HCT116 (cell line): ENCODE measurements at regions not wholly inside any gene's neighbourhood (a gene's known extent, or its start where the extent isn't known, plus 50 kb on each side); places are given as distances from the start of the nearest gene placed in this dataset.
A peak's percentile ranks its signal among the peaks of the same experiment; 100 is the strongest.

Experiments used
- CBX3 ChIP-seq: IDR thresholded peaks from 2 replicates; pipeline ENCODE4 v1.6.1; 2012; ENCODE audit warnings: low read depth
- CEBPB ChIP-seq: IDR thresholded peaks from 2 replicates; pipeline ENCODE4 v1.6.1; 2012; ENCODE audit warnings: low read depth
- EZH2 ChIP-seq: fragments of 200-600 bp; sonication (generic); IDR thresholded peaks from 2 replicates; pipeline ENCODE4 v1.6.1; 2017; ENCODE audit warnings: antibody characterized with exemption, mixed run types
- EZH2phosphoT487 ChIP-seq: fragments of 200-600 bp; IDR thresholded peaks from 2 replicates; pipeline ENCODE4 v1.6.1; 2018; ENCODE audit warnings: antibody characterized with exemption, borderline replicate concordance
- JUND ChIP-seq: IDR thresholded peaks from 2 replicates; pipeline ENCODE4 v1.6.1; 2012
- POLR2A ChIP-seq: IDR thresholded peaks from 2 replicates; pipeline ENCODE4 v1.7.0; 2011; ENCODE audit warnings: borderline replicate concordance; ENCODE audit not compliant: insufficient read depth, insufficient read length; ENCODE audit errors: extremely low read depth
- RAD21 ChIP-seq: IDR thresholded peaks from 2 replicates; pipeline ENCODE4 v1.6.1; 2012; ENCODE audit warnings: low read depth, mild to moderate bottlenecking
- REST ChIP-seq: IDR thresholded peaks from 2 replicates; pipeline ENCODE4 v1.6.1; 2012; ENCODE audit warnings: low read depth
- SIN3A ChIP-seq: IDR thresholded peaks from 2 replicates; pipeline ENCODE4 v1.6.1; 2012; ENCODE audit warnings: low read depth
- YY1 ChIP-seq: IDR thresholded peaks from 2 replicates; pipeline ENCODE4 v1.6.1; 2011; ENCODE audit warnings: low read length, low read depth, moderate library complexity, mild to moderate bottlenecking; ENCODE audit not compliant: insufficient replicate concordance; ENCODE audit errors: extremely low read depth
- TF ChIP-seq, protein P1 (sequence below), 3 experiments: fragments of 200-600 bp in 1 of 3; sonication (generic) in 1 of 3; IDR thresholded peaks in 2 of 3; conservative IDR thresholded peaks in 1 of 3; 2 replicates each; pipeline ENCODE4 v1.5.1; 2012 to 2017; ENCODE audit warnings: low read depth in 2 of 3, low read length in 2 of 3, antibody characterized with exemption in 1 of 3, borderline replicate concordance in 1 of 3, control low read depth in 1 of 3, mild to moderate bottlenecking in 1 of 3, mixed read lengths in 1 of 3, mixed run types in 1 of 3, moderate library complexity in 1 of 3; ENCODE audit not compliant: insufficient read depth in 1 of 3

DNA sequence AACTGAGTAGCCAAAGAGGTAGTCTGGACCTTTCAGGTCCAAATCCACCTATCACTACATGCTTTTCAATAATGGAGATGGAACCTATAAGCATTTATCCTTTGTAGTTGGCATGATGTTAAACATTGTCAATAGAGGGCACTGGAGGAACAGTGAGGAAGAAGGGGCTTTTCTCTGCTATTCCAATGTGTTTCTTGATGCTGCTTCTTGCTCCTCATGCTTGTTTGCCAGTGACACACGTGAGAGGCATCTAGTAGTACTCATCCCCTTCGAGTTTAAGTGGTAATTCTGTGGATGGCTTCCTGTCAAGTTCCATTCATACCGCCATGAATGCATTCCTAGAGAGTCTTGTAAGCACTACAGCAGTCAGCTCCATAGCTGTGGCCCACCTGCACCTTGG lies 84.0 kb downstream of the NAA11 start:
- peak; percentile 44 for TF ChIP-seq RAD21
- no peak for TF ChIP-seq CBX3
- TF ChIP-seq, protein P1, sequence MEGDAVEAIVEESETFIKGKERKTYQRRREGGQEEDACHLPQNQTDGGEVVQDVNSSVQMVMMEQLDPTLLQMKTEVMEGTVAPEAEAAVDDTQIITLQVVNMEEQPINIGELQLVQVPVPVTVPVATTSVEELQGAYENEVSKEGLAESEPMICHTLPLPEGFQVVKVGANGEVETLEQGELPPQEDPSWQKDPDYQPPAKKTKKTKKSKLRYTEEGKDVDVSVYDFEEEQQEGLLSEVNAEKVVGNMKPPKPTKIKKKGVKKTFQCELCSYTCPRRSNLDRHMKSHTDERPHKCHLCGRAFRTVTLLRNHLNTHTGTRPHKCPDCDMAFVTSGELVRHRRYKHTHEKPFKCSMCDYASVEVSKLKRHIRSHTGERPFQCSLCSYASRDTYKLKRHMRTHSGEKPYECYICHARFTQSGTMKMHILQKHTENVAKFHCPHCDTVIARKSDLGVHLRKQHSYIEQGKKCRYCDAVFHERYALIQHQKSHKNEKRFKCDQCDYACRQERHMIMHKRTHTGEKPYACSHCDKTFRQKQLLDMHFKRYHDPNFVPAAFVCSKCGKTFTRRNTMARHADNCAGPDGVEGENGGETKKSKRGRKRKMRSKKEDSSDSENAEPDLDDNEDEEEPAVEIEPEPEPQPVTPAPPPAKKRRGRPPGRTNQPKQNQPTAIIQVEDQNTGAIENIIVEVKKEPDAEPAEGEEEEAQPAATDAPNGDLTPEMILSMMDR (IDR thresholded peaks at IDR 0.05 in 2 of 3, conservative IDR thresholded peaks at IDR 0.05 in 1 of 3; ENCODE audit: borderline replicate concordance in 1 of 3, insufficient read depth in 1 of 3, low read depth in 2 of 3, low read length in 2 of 3) = peak in 1 of 3 experiments; percentile 29; a peak in 1 of 6 replicates
- TF ChIP-seq CEBPB = no peak
- no peak for TF ChIP-seq REST
- TF ChIP-seq SIN3A = no peak
- no peak for TF ChIP-seq EZH2phosphoT487
- TF ChIP-seq YY1 = no peak
- no peak for TF ChIP-seq JUND
- TF ChIP-seq EZH2 = no peak
- TF ChIP-seq POLR2A = no peak
